K562 (cell line): ENCODE measurements at regions not wholly inside any gene's neighbourhood (a gene's known extent, or its start where the extent isn't known, plus 50 kb on each side); places are given as distances from the start of the nearest gene placed in this dataset.
A peak's percentile ranks its signal among the peaks of the same experiment; 100 is the strongest.

Experiments
- ATAC-seq: fragments of 200-7000 bp; cut with Tn5 transposase; 3 replicates; pipeline ENCODE4 v1.9.1; 2020; ENCODE audit warnings: moderate library complexity
- BruUV-seq: library from RNA; stranded (reverse); fragments of 400-500 nt; replicated peaks from 2 replicates; lab custom pipeline; 2021; lab: Mats Ljungman, UMichigan
- CTCF ChIA-PET: fragments of 300-600 bp; formaldehyde crosslinking; extraction: SDS; loops from one replicate; lab custom pipeline; 2021; ENCODE audit warnings: low intra/inter-chr PET ratio; lab: Yijun Ruan, JAX
- POLR2A ChIA-PET: fragments of 300-600, 350-650 bp; sonication (Branson Sonifier 250); formaldehyde crosslinking; extraction: SDS; loops from one replicate; lab custom pipeline; 2021; ENCODE audit warnings: antibody characterized with exemption, inconsistent platforms; lab: Yijun Ruan, JAX
- DNase-seq, 4 experiments: peaks; one replicate each; pipeline versions ENCODE4 v3.0.0 to v3.0.0-alpha.2; 2011 to 2018; ENCODE audit warnings: low spot score in 3 of 4, mixed read lengths in 3 of 4; ENCODE audit errors: extremely low read depth in 1 of 4
- FAIRE-seq: peaks from 2 replicates; lab custom pipeline; 2011; peaks lifted over from hg19 to GRCh38; lab: Jason Lieb, UNC
- H2AFZ ChIP-seq: 2 replicates; pipeline ENCODE4 v1.6.0; 2011; ENCODE audit warnings: low read depth, low read length, control low read depth, inconsistent platforms
- H3K27ac ChIP-seq: fragments of 200-600 bp; 3 replicates; pipeline ENCODE4 v1.8.0; 2011; ENCODE audit warnings: low read depth, mild to moderate bottlenecking, control low read depth, inconsistent platforms, low read length, moderate library complexity, mixed read lengths; ENCODE audit errors: extremely low read depth
- H3K27me3 ChIP-seq, 2 experiments: fragments of 300-600 bp in 1 of 2; 2 replicates in 1 of 2; 3 replicates in 1 of 2; pipeline versions ENCODE4 v1.6.0 to v1.8.0; 2011; ENCODE audit warnings: inconsistent platforms in 2 of 2, low read length in 2 of 2, mild to moderate bottlenecking in 1 of 2, mixed read lengths in 1 of 2, moderate library complexity in 1 of 2; ENCODE audit not compliant: control insufficient read depth in 2 of 2, insufficient read depth in 2 of 2
- H3K36me3 ChIP-seq: fragments of 300-600 bp; 3 replicates; pipeline ENCODE4 v1.8.0; 2011; ENCODE audit warnings: mild to moderate bottlenecking, low read length, inconsistent platforms; ENCODE audit not compliant: control insufficient read depth, insufficient read depth
- H3K4me1 ChIP-seq, 2 experiments: fragments of 200-600 bp in 1 of 2; replicated peaks in 1 of 2; 2 replicates in 1 of 2; 3 replicates in 1 of 2; pipeline versions ENCODE4 v1.5.1 to v1.8.0; 2011; ENCODE audit warnings: inconsistent platforms in 2 of 2, low read length in 2 of 2, mild to moderate bottlenecking in 1 of 2, mixed read lengths in 1 of 2, moderate library complexity in 1 of 2; ENCODE audit not compliant: control insufficient read depth in 2 of 2, insufficient read depth in 2 of 2
- H3K4me2 ChIP-seq: 2 replicates; pipeline ENCODE4 v1.6.1; 2011; ENCODE audit warnings: low read length, control low read depth, inconsistent platforms, mixed read lengths; ENCODE audit not compliant: insufficient read depth
- H3K4me3 ChIP-seq: fragments of 200-600 bp; sonication (generic), shearing (Covaris generic); 2 replicates; pipeline ENCODE4 v1.5.1; 2016; ENCODE audit warnings: control low read depth, inconsistent platforms
- H3K79me2 ChIP-seq: fragments of 200-600 bp; 3 replicates; pipeline ENCODE4 v1.8.0; 2011; ENCODE audit warnings: low read length, inconsistent platforms; ENCODE audit not compliant: control insufficient read depth, insufficient read depth
- H3K9ac ChIP-seq, 2 experiments: 2 replicates each; pipeline versions ENCODE4 v1.6.0 to v1.6.1; 2011; ENCODE audit warnings: low read depth in 2 of 2, low read length in 2 of 2, control low read depth in 1 of 2, inconsistent platforms in 1 of 2, mild to moderate bottlenecking in 1 of 2, mixed read lengths in 1 of 2; ENCODE audit not compliant: insufficient read depth in 1 of 2
- H3K9me1 ChIP-seq: one replicate; pipeline ENCODE4 v1.6.0; 2011; ENCODE audit warnings: inconsistent platforms, mild to moderate bottlenecking, low read length, moderate library complexity; ENCODE audit not compliant: control insufficient read depth, insufficient read depth
- H3K9me3 ChIP-seq: replicated peaks from 2 replicates; pipeline ENCODE4 v1.5.1; 2011; ENCODE audit warnings: low read depth, low read length, inconsistent platforms; ENCODE audit not compliant: control insufficient read depth, insufficient read depth
- H4K20me1 ChIP-seq: replicated peaks from 2 replicates; pipeline ENCODE4 v1.6.1; 2011; ENCODE audit warnings: low read length, inconsistent platforms, mixed read lengths; ENCODE audit not compliant: control insufficient read depth, insufficient read depth
- GABPA ChIP-seq: fragments of 200-800 bp; sonication (Bioruptor generic); conservative IDR thresholded peaks from 2 replicates; pipeline ENCODE4 v1.6.1; 2016; ENCODE audit warnings: low read depth, missing genetic modification characterization, missing compliant biosample characterization
- PTTG1 ChIP-seq: fragments of 450-650 bp; IDR thresholded peaks from 2 replicates; pipeline ENCODE4 v1.6.1; 2016; ENCODE audit warnings: low read depth, mild to moderate bottlenecking, missing genetic modification characterization, missing compliant biosample characterization
- ZNF354B ChIP-seq: fragments of 250-450 bp; sonication (Bioruptor Pico); IDR thresholded peaks from 2 replicates; pipeline ENCODE4 v1.4.0; 2020
- ZNF584 ChIP-seq: fragments of 200-800 bp; sonication (Bioruptor generic); IDR thresholded peaks from 2 replicates; pipeline ENCODE4 v1.6.1; 2016; ENCODE audit warnings: low read depth, mild to moderate bottlenecking, missing genetic modification characterization, missing compliant biosample characterization
- ZNF589 ChIP-seq: fragments of 200-800 bp; sonication (Bioruptor generic); IDR thresholded peaks from 2 replicates; pipeline ENCODE4 v1.6.1; 2016; ENCODE audit warnings: low read depth, missing genetic modification characterization, missing compliant biosample characterization
- ZNF696 ChIP-seq: fragments of 250-450 bp; sonication (Bioruptor Pico); conservative IDR thresholded peaks from 2 replicates; pipeline ENCODE4 v1.4.0; 2020; ENCODE audit warnings: mild to moderate bottlenecking, moderate library complexity
- WGBS: fragments of 100-300 bp; shearing (Covaris generic); methylation state at CpG from one replicate; pipeline ENCODE4 v1.1.6; 2016; ENCODE audit warnings: low coverage, mixed read lengths; ENCODE audit not compliant: insufficient coverage; ENCODE audit errors: missing lambda C conversion rate; 5-methylcytosine and 5-hydroxymethylcytosine counted together
- in situ Hi-C: fragments of 300-500 bp; cut with MboI; formaldehyde crosslinking; loops from 4 replicates; pipeline ENCODE4 v1.15.0; 2018; ENCODE audit warnings: inconsistent platforms, mixed read lengths
- intact Hi-C: fragments of 100-400 bp; cut with micrococcal nuclease; formaldehyde crosslinking; loops from 2 replicates; pipeline ENCODE4 v1.14.2; 2022
- TF ChIP-seq, protein P1 (sequence below): fragments of 450-650 bp; IDR thresholded peaks from 2 replicates; pipeline ENCODE4 v1.6.1; 2017; ENCODE audit warnings: antibody characterized with exemption, mild to moderate bottlenecking

DNA sequence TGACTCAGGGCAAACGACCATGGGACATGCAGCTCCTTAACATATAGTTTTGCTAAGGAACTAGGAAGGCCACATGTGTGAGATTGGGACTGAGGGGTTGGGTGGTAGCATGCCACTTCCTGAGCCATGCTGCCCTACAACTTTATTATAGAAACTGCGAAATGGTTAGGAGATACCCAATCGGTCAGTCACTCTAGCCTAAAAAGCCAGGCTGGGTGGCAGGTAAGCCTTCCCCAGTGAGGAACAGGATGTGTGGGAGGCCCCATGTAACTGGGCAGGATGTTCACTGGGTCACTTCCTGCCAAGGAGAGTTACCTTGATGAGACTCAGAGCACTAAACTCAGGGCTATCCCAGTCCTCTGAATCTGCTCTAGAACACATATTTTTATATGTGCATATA lies 123.5 kb downstream of the MAP3K7 start:
- Histone ChIP-seq H2AFZ (peak overlapping the region; percentile 56), H3K36me3 (no peaks in the 10 kb centered on the region), H3K79me2 (no peaks in the 10 kb centered on the region), H3K4me3 (no peak overlapping the region), H3K4me2 (no peak overlapping the region), H3K9me3 (no peaks in the 10 kb centered on the region)
- intact Hi-C loops: no loop called here
- CTCF ChIA-PET: no interaction called here
- no peak for DNase-seq
- 62% methylated on average over 3 of the region's 3 CpGs for WGBS
- ATAC-seq: no peak
- TF ChIP-seq ZNF584 (CRISPR knock-in tag) (peak; percentile 55; the same call in 1 of the 2 replicates), ZNF589 (peak; percentile 70; the same call in 1 of the 2 replicates), PTTG1 (no peak), ZNF696 (CRISPR knock-in tag) (no peak), ZNF354B (CRISPR knock-in tag) (no peak), GABPA (tag) (peak; percentile 44; the same call in 1 of the 2 replicates)
- TF ChIP-seq, protein P1, sequence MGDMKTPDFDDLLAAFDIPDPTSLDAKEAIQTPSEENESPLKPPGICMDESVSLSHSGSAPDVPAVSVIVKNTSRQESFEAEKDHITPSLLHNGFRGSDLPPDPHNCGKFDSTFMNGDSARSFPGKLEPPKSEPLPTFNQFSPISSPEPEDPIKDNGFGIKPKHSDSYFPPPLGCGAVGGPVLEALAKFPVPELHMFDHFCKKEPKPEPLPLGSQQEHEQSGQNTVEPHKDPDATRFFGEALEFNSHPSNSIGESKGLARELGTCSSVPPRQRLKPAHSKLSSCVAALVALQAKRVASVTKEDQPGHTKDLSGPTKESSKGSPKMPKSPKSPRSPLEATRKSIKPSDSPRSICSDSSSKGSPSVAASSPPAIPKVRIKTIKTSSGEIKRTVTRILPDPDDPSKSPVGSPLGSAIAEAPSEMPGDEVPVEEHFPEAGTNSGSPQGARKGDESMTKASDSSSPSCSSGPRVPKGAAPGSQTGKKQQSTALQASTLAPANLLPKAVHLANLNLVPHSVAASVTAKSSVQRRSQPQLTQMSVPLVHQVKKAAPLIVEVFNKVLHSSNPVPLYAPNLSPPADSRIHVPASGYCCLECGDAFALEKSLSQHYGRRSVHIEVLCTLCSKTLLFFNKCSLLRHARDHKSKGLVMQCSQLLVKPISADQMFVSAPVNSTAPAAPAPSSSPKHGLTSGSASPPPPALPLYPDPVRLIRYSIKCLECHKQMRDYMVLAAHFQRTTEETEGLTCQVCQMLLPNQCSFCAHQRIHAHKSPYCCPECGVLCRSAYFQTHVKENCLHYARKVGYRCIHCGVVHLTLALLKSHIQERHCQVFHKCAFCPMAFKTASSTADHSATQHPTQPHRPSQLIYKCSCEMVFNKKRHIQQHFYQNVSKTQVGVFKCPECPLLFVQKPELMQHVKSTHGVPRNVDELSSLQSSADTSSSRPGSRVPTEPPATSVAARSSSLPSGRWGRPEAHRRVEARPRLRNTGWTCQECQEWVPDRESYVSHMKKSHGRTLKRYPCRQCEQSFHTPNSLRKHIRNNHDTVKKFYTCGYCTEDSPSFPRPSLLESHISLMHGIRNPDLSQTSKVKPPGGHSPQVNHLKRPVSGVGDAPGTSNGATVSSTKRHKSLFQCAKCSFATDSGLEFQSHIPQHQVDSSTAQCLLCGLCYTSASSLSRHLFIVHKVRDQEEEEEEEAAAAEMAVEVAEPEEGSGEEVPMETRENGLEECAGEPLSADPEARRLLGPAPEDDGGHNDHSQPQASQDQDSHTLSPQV: peak; percentile 74; the same call in 1 of the 2 replicates
- TF ChIP-seq, all 486 proteins: peak for 4
- POLR2A ChIA-PET: interaction anchor here (0.5 to 1.2 kb wide), 4 partner anchors 11 to 652 kb away, joined by 3 to 4 read pairs (median 3); no protein-coding TSS in a partner anchor
- Histone ChIP-seq H3K27ac (no peak overlapping the region), H4K20me1 (no peaks in the 10 kb centered on the region), H3K9me1 (no peaks in the 10 kb centered on the region), H3K9ac (no peak overlapping the region; a peak in 1 of 4 replicates), H3K4me1 (peaks cover 20 to 75% of the 10 kb centered on the region in 2 experiments), H3K27me3 (no peaks in the 10 kb centered on the region)
- FAIRE-seq: no peak
- in situ Hi-C loops: no loop called here
- no TSS peak for BruUV-seq
